HAP-1 (cell line): ENCODE measurements at regions not wholly inside any gene's neighbourhood (a gene's known extent, or its start where the extent isn't known, plus 50 kb on each side); places are given as distances from the start of the nearest gene placed in this dataset.
"Not testable (repeated sequence)": the region's sequence is repeated elsewhere in the genome, so short reads cannot be mapped to it uniquely, and the experiment has no call there.

Source experiments
- DNase-seq, 2 experiments: peaks; one replicate each; pipeline ENCODE4 v3.0.0-alpha.2; 2016 to 2020; ENCODE audit warnings: low spot score in 2 of 2
- H3K27me3 ChIP-seq: fragments of 250-450 bp; sonication (Bioruptor Pico); 2 replicates; pipeline ENCODE4 v1.5.1; 2020; ENCODE audit warnings: low read depth, mild to moderate bottlenecking, moderate library complexity
- H3K36me3 ChIP-seq: fragments of 250-450 bp; sonication (Bioruptor Pico); replicated peaks from 2 replicates; pipeline ENCODE4 v1.5.1; 2020; ENCODE audit warnings: mild to moderate bottlenecking
- H3K4me1 ChIP-seq: fragments of 250-450 bp; sonication (Bioruptor Pico); 2 replicates; pipeline ENCODE4 v1.5.1; 2020; ENCODE audit warnings: mild to moderate bottlenecking
- H3K4me3 ChIP-seq: fragments of 250-450 bp; sonication (Bioruptor Pico); 2 replicates; pipeline ENCODE4 v1.5.1; 2020; ENCODE audit warnings: mild to moderate bottlenecking, moderate library complexity
- H3K9me3 ChIP-seq: fragments of 250-450 bp; sonication (Bioruptor Pico); 2 replicates; pipeline ENCODE4 v1.5.1; 2020; ENCODE audit warnings: mild to moderate bottlenecking, moderate library complexity
- in situ Hi-C: fragments of 300-500 bp; cut with MboI; formaldehyde crosslinking; loops from 3 replicates; pipeline ENCODE4 v1.14.3; 2020; ENCODE audit warnings: low sequenced_read_pairs, inconsistent platforms, mixed read lengths

DNA sequence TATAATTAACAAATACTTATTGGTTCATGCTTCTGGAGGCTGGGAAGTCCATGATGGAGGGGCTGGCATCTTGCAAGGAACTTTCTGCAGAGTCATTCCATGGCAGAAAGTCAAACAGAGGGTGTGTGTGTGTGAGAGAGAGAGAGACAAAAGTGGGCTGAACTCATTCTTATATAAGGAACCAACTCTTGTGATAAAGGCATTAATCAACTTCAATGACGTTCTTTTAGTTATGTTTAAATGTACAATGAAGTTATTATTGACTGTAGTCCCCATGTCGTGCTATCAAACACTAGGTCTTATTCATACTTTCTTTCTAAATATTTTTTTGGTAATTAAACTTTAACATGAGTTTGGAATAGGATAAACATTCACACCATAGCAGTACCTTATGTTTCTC lies 1408.8 kb downstream of the STIM2 start:
- H3K9me3 ChIP-seq: no peaks in the 10 kb centered on the region
- no peak overlapping the region for H3K4me3 ChIP-seq
- peaks cover 8% of the 10 kb centered on the region for H3K27me3 ChIP-seq
- no peaks in the 10 kb centered on the region; the same call in 1 of the 2 replicates for H3K4me1 ChIP-seq
- no peaks in the 10 kb centered on the region for H3K36me3 ChIP-seq
- in situ Hi-C loops: no loop called here
- no peak for DNase-seq

GRCh38 chr4:28277931-28278330 lies 1417.3 kb downstream of the STIM2 start:
- Histone ChIP-seq H3K4me3 (no peak overlapping the region), H3K36me3 (no peaks in the 10 kb centered on the region), H3K27me3 (no peaks in the 10 kb centered on the region), H3K4me1 (no peaks in the 10 kb centered on the region), H3K9me3 (no peaks in the 10 kb centered on the region)
- in situ Hi-C loops: no loop called here
- no peak for DNase-seq

DNA sequence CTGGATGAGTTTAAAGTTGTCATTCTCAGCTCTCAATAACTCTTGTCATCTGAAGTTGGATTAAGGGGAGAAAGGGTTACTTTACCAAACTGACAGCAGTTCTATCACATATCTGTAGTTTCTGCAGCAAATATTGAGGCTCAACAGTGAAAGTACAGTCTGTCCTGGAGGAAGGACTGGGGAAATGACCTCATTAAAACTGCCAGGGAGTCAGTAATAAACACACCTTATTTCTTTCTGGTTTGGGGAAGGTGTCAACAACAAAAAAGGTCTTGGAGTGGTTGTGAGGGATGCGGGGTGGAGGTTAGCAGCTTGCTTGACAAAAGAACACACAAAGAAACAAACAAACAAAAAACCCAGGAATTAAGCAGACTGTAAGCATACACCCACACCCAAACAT lies 1418.0 kb downstream of the STIM2 start:
- Histone ChIP-seq H3K4me3 (no peak overlapping the region), H3K4me1 (no peaks in the 10 kb centered on the region), H3K9me3 (no peaks in the 10 kb centered on the region), H3K36me3 (no peaks in the 10 kb centered on the region), H3K27me3 (no peaks in the 10 kb centered on the region)
- DNase-seq: no peak
- in situ Hi-C loops: no loop called here

GRCh38 chr4:28279249-28279648 lies 1418.6 kb downstream of the STIM2 start:
- DNase-seq: no peak
- Histone ChIP-seq H3K9me3 (no peaks in the 10 kb centered on the region), H3K4me3 (no peak overlapping the region), H3K27me3 (no peaks in the 10 kb centered on the region), H3K4me1 (no peaks in the 10 kb centered on the region), H3K36me3 (no peaks in the 10 kb centered on the region)
- in situ Hi-C loops: no loop called here

DNA sequence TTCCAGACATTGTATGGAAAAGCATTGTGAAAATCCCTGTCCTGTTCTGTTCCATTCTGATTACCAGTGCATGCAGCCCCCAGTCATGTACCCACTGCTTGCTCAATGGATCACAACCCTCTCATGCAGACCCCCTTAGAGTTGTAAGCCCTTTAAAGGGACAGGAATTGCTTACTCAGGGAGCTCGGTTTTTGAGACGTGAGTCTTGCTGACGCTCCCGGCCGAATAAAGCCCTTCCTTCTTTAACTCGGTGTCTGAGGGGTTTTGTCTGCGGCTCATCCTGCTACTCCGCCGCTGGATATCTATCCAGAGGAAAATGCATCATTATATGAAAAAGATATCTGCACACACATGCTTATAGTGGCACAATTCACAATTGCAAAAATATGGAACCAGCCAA lies 1425.6 kb downstream of the STIM2 start:
- DNase-seq, H3K4me3 ChIP-seq, H3K36me3 ChIP-seq, in situ Hi-C loops, H3K27me3 ChIP-seq, H3K4me1 ChIP-seq, H3K9me3 ChIP-seq: not testable (repeated sequence)

GRCh38 chr4:28287831-28288233 lies 1427.2 kb downstream of the STIM2 start:
- peak; percentile 8 to 44 for DNase-seq
- in situ Hi-C loops: no loop called here
- peaks cover 4% of the 10 kb centered on the region for H3K4me1 ChIP-seq

DNA sequence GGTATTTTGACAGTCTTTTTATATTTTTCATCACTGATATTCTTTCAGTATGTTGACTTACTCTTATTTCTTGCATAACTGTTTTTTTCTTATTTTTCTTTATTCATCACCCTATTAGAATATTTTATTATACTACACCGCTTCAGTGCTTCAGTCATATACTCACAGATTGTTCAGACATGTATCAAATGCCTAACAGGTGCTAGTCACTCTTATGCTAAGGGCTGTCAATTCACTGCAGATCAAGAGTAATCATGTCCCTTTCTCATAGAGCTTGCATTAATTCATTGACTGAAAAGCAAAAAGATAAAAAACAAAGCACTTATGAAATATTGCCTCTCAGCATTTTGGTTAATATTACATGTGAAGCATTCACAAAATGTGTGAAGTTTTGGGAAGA lies 1435.6 kb downstream of the STIM2 start:
- Histone ChIP-seq H3K9me3 (no peaks in the 10 kb centered on the region; the same call in 1 of the 2 replicates), H3K4me1 (no peaks in the 10 kb centered on the region), H3K27me3 (no peaks in the 10 kb centered on the region), H3K36me3 (no peaks in the 10 kb centered on the region), H3K4me3 (no peak overlapping the region)
- DNase-seq: no peak
- in situ Hi-C loops: no loop called here

More at GRCh38 chr4:28287831-28288233, 1427.2 kb downstream of the STIM2 start:
- Histone ChIP-seq H3K4me3 (no peak overlapping the region), H3K36me3 (no peaks in the 10 kb centered on the region), H3K27me3 (no peaks in the 10 kb centered on the region), H3K9me3 (no peaks in the 10 kb centered on the region)

- in situ Hi-C loops: no loop called here
- no peaks in the 10 kb centered on the region for H3K36me3 ChIP-seq
- no peaks in the 10 kb centered on the region for H3K4me1 ChIP-seq
- H3K27me3 ChIP-seq: no peaks in the 10 kb centered on the region
- DNase-seq: no peak
- no peak overlapping the region for H3K4me3 ChIP-seq
- H3K9me3 ChIP-seq: no peaks in the 10 kb centered on the region
Observed at GRCh38 chr4:28310926-28311325, 1450.3 kb downstream of the STIM2 start.

- H3K4me3 ChIP-seq, H3K4me1 ChIP-seq, H3K9me3 ChIP-seq, DNase-seq, in situ Hi-C loops, H3K36me3 ChIP-seq, H3K27me3 ChIP-seq: not testable (repeated sequence)
Observed at GRCh38 chr4:28312497-28312896, 1451.9 kb downstream of the STIM2 start.

- in situ Hi-C loops: no loop called here
- no peaks in the 10 kb centered on the region for H3K9me3 ChIP-seq
- no peaks in the 10 kb centered on the region for H3K4me1 ChIP-seq
- DNase-seq: no peak
- H3K4me3 ChIP-seq: no peak overlapping the region
- no peaks in the 10 kb centered on the region for H3K27me3 ChIP-seq
- H3K36me3 ChIP-seq: no peaks in the 10 kb centered on the region
Observed at GRCh38 chr4:28313729-28314713, 1453.4 kb downstream of the STIM2 start.

DNA sequence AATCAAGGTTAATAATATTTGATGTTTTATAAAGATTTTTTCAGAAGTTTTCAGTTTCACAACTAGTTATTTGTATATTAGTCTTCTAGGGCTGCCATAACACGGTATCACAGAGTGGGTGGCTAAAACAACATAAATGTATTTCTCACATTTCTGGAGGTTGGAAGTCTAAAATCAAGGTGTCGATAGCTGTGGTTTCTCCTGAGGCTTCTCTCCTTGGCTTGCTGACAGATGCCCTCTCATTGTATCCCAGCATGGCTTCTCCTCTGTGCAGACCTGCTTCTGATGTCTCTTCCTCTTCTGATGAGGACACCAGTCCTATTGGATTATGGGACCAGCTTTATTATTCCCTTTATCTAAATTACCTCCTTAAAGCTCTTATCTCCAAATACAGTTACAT lies 1456.6 kb downstream of the STIM2 start:
- H3K36me3 ChIP-seq: no peaks in the 10 kb centered on the region
- in situ Hi-C loops: no loop called here
- DNase-seq: no peak
- no peak overlapping the region for H3K4me3 ChIP-seq
- no peaks in the 10 kb centered on the region for H3K9me3 ChIP-seq
- no peaks in the 10 kb centered on the region for H3K27me3 ChIP-seq
- H3K4me1 ChIP-seq: no peaks in the 10 kb centered on the region

- no peak for DNase-seq
- Histone ChIP-seq H3K27me3 (no peaks in the 10 kb centered on the region), H3K36me3 (no peaks in the 10 kb centered on the region), H3K4me1 (no peaks in the 10 kb centered on the region), H3K9me3 (no peaks in the 10 kb centered on the region), H3K4me3 (no peak overlapping the region)
- in situ Hi-C loops: no loop called here
Observed at GRCh38 chr4:28334249-28334648, 1473.6 kb downstream of the STIM2 start.

DNA sequence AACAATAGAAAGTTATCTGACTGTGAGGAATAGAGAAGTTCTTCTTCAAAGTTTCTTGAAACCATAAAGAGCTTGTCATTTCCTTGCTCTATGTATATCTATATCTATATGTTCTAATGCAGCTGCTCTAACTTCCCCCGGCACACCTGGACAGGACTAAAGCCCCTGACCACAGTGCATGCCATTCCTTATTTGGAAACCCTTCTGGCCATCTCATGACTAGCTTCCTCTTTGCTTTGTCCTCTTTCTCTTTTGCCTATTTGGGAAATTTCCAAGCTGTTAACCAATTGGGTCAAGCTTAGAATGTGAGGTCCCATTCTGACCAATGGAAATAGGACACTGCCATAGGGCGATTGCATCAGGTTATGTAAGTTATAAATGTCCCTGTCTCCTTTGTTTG lies 1481.1 kb downstream of the STIM2 start:
- H3K4me1 ChIP-seq: no peaks in the 10 kb centered on the region
- no peak for DNase-seq
- no peaks in the 10 kb centered on the region for H3K36me3 ChIP-seq
- H3K4me3 ChIP-seq: no peak overlapping the region
- in situ Hi-C loops: no loop called here
- H3K27me3 ChIP-seq: no peaks in the 10 kb centered on the region
- H3K9me3 ChIP-seq: no peaks in the 10 kb centered on the region

- H3K4me1 ChIP-seq: no peaks in the 10 kb centered on the region
- no peak overlapping the region for H3K4me3 ChIP-seq
- in situ Hi-C loops: no loop called here
- no peaks in the 10 kb centered on the region for H3K9me3 ChIP-seq
- H3K36me3 ChIP-seq: no peaks in the 10 kb centered on the region
- DNase-seq: no peak
- H3K27me3 ChIP-seq: no peaks in the 10 kb centered on the region
Observed at GRCh38 chr4:28350485-28350884, 1489.8 kb downstream of the STIM2 start.
